GM12891 (cell line): ENCODE measurements at regions not wholly inside any gene's neighbourhood (a gene's known extent, or its start where the extent isn't known, plus 50 kb on each side); places are given as distances from the start of the nearest gene placed in this dataset.

Experiments
- PAX5 ChIP-seq: IDR thresholded peaks from 2 replicates; pipeline ENCODE4 v1.6.1; 2011; ENCODE audit warnings: low read length, moderate library complexity, mild to moderate bottlenecking; ENCODE audit not compliant: insufficient read depth, severe bottlenecking
- POLR2A ChIP-seq: IDR thresholded peaks from 2 replicates; pipeline ENCODE4 v1.6.1; 2011; ENCODE audit warnings: low read depth, low read length, control low read depth
- POLR2AphosphoS5 ChIP-seq: IDR thresholded peaks from 2 replicates; pipeline ENCODE4 v1.6.1; 2011; ENCODE audit warnings: low read depth, low read length, control low read depth
- POU2F2 ChIP-seq: IDR thresholded peaks from 2 replicates; pipeline ENCODE4 v1.6.1; 2011; ENCODE audit warnings: low read depth, mild to moderate bottlenecking, control low read depth, low read length, moderate library complexity
- SPI1 ChIP-seq: IDR thresholded peaks from 2 replicates; pipeline ENCODE4 v1.6.1; 2011; ENCODE audit warnings: low read depth, low read length, control low read depth
- TAF1 ChIP-seq: IDR thresholded peaks from 2 replicates; pipeline ENCODE4 v1.6.1; 2011; ENCODE audit warnings: low read depth, low read length, control low read depth

GRCh38 chr13:111060237-111060919, 54.7 kb upstream of the ARHGEF7 start:
- TF ChIP-seq POLR2A (no peak), POLR2AphosphoS5 (no peak), SPI1 (no peak), TAF1 (no peak), POU2F2 (no peak), PAX5 (no peak)
